DOHH2 (cell line): ENCODE measurements at regions not wholly inside any gene's neighbourhood (a gene's known extent, or its start where the extent isn't known, plus 50 kb on each side); places are given as distances from the start of the nearest gene placed in this dataset.

Experiments
- EZH2phosphoT487 ChIP-seq: fragments of 200-600 bp; sonication (generic); IDR thresholded peaks from 2 replicates; pipeline ENCODE4 v1.6.1; 2017; ENCODE audit warnings: borderline replicate concordance, mild to moderate bottlenecking, antibody characterized with exemption, low read length, moderate library complexity, mixed read lengths
- TF ChIP-seq, protein P1 (sequence below): fragments of 200-600 bp; sonication (generic); IDR thresholded peaks from one replicate; pipeline ENCODE4 v1.5.1; 2014; ENCODE audit warnings: antibody characterized with exemption, mild to moderate bottlenecking, low read depth, low read length; ENCODE audit not compliant: poor library complexity, severe bottlenecking

DNA sequence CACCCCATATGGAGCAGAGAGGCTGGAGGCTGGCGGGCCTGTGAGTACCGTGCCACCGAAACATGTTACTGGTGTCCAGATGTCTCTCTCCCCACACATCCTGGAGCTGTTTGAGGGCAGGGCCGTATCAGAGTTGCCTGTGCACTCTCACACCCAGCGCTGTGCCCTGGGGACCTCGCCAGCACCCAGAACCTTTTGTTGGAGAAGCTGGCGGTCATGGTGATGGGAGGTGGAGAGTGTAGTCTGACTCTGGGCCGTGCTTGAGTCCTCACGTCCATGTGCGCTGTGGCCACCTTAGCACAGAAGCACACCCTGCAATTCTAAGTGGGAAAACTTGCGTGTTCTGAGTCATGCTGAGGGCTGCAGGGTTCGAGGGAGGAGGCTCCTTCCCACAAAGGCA, 259.2 kb downstream of the NDUFA10 start:
- TF ChIP-seq, protein P1, sequence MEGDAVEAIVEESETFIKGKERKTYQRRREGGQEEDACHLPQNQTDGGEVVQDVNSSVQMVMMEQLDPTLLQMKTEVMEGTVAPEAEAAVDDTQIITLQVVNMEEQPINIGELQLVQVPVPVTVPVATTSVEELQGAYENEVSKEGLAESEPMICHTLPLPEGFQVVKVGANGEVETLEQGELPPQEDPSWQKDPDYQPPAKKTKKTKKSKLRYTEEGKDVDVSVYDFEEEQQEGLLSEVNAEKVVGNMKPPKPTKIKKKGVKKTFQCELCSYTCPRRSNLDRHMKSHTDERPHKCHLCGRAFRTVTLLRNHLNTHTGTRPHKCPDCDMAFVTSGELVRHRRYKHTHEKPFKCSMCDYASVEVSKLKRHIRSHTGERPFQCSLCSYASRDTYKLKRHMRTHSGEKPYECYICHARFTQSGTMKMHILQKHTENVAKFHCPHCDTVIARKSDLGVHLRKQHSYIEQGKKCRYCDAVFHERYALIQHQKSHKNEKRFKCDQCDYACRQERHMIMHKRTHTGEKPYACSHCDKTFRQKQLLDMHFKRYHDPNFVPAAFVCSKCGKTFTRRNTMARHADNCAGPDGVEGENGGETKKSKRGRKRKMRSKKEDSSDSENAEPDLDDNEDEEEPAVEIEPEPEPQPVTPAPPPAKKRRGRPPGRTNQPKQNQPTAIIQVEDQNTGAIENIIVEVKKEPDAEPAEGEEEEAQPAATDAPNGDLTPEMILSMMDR: no peak
- TF ChIP-seq EZH2phosphoT487: no peak
